Transverse colon (tissue), 4 donors: ENCODE measurements at regions not wholly inside any gene's neighbourhood (a gene's known extent, or its start where the extent isn't known, plus 50 kb on each side); places are given as distances from the start of the nearest gene placed in this dataset.

Source experiments
- DNase-seq: peaks from one replicate; pipeline ENCODE4 v3.0.0-alpha.2; 2019
- H3K27ac ChIP-seq, 4 donors: fragments of 200-600 bp; sonication (generic); 2 replicates each; pipeline ENCODE4 v1.5.1; 2016 to 2018; ENCODE audit warnings: inconsistent platforms in 4 of 4
- H3K27me3 ChIP-seq: fragments of 200-600 bp; sonication (generic); 2 replicates; pipeline ENCODE4 v1.5.1; 2017; ENCODE audit warnings: inconsistent platforms
- H3K36me3 ChIP-seq, 4 donors: fragments of 200-600 bp; sonication (generic); 2 replicates each; pipeline ENCODE4 v1.5.1; 2017 to 2019; ENCODE audit warnings: inconsistent platforms in 4 of 4
- H3K4me1 ChIP-seq, 4 donors: fragments of 200-600 bp; sonication (generic); 2 replicates each; pipeline ENCODE4 v1.5.1; 2017 to 2020; ENCODE audit warnings: inconsistent platforms in 4 of 4
- H3K4me3 ChIP-seq, 4 donors: fragments of 200-600 bp; sonication (generic); 1 replicate in 1 of 4; 2 replicates in 3 of 4; pipeline versions ENCODE4 v1.5.1 to v1.6.1; 2017 to 2019; ENCODE audit warnings: inconsistent platforms in 4 of 4
- H3K9me3 ChIP-seq, 2 donors: fragments of 200-600 bp; sonication (generic); 2 replicates each; pipeline ENCODE4 v1.5.1; 2017 to 2019; ENCODE audit warnings: inconsistent platforms in 2 of 2
- EP300 ChIP-seq: sonication (generic); formaldehyde crosslinking; IDR thresholded peaks from one replicate; pipeline ENCODE4 v1.6.1; 2017; ENCODE audit warnings: antibody characterized with exemption, low read depth
- POLR2A ChIP-seq: fragments of 450-650 bp; IDR thresholded peaks from one replicate; pipeline ENCODE4 v1.6.1; 2016; ENCODE audit warnings: antibody characterized with exemption, mild to moderate bottlenecking, moderate library complexity
- POLR2AphosphoS5 ChIP-seq, 3 donors: sonication (generic); formaldehyde crosslinking; IDR thresholded peaks; one replicate each; pipeline ENCODE4 v1.6.1; 2016; ENCODE audit warnings: antibody characterized with exemption in 3 of 3
- WGBS, 2 donors: methylation state at CpG; one replicate each; pipeline ENCODE4 v1.1.5; 2018; ENCODE audit warnings: low coverage in 1 of 2; 5-methylcytosine and 5-hydroxymethylcytosine counted together
- in situ Hi-C, 4 donors: fragments of 200-750 bp; cut with MboI; loops; one replicate each; pipeline versions ENCODE4 v1.15.0 to v1.15.1; 2017; ENCODE audit warnings: low sequenced_read_pairs in 3 of 4, low pct_ligation_motif_present in 1 of 4, low pct_unique_long_range_greater_than_20kb in 1 of 4
- intact Hi-C: fragments of 100-400 bp; cut with DNase I; formaldehyde crosslinking; loops from one replicate; pipeline ENCODE4 v1.15.1; 2023; ENCODE audit warnings: low total_unique reads
- TF ChIP-seq, protein P1 (sequence below), 5 experiments: fragments of 200-600 bp in 3 of 5; fragments of 450-650 bp in 2 of 5; sonication (generic) in 3 of 5; IDR thresholded peaks; 1 replicate in 2 of 5; 2 replicates in 3 of 5; pipeline ENCODE4 v1.5.1; 2016 to 2017; ENCODE audit warnings: antibody characterized with exemption in 5 of 5, inconsistent platforms in 3 of 5, mild to moderate bottlenecking in 2 of 5, moderate library complexity in 1 of 5

DNA sequence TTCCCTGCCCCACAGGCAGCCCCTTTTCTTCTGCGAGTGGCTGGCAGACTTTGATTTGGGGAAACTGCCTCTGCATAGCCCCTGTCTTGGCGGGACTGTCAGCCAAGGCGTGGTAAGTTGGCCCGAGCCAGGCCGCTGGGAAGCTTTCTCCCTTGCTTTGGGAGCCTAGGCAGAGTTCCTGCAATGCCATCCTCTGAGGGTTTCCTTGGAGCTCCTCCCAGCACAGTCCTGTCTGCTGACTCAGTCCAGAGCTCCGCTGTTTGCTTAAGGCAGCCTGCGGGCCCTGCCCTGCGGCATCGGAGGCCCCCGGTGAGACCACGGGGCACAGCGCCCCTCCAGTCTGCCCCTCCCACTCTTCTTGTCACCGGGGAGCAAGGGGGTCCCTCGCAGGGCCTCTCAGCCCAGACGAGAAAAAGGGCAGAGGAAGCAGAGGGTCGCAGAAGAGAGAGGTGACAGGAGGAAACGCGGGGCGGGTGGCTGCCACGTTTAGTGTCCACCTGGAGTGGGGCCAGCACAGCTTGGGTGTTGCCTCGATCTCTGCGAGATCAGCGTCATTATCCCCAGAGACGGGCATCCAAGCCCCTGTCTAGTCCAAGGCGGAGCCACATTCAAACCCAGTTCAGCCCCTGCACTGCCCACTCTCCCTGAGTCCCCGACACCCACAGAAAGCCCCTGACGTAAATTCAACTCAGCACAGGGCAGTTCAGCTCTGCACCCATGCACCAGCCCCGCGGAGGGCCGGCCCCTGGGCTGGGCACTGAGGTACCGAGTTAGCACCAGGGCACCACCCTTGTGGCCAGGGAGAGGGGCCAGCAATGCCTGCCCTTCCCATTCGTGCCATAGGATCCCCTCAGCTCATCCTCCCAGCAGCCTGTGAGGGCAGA, 59.0 kb upstream of the CHST15 start:
- peak; percentile 49 for DNase-seq
- Histone ChIP-seq H3K36me3 (no peaks in the 10 kb centered on the region), H3K27me3 (no peaks in the 10 kb centered on the region), H3K4me3 (no peak overlapping the region), H3K4me1 (peaks cover 32 to 57% (median 42%) of the 10 kb centered on the region in 4 donors), H3K27ac (peak overlapping the region; percentile 59 to 77 (median 72)), H3K9me3 (no peaks in the 10 kb centered on the region)
- no peak for TF ChIP-seq POLR2A
- TF ChIP-seq EP300, result no peak
- TF ChIP-seq, protein P1, sequence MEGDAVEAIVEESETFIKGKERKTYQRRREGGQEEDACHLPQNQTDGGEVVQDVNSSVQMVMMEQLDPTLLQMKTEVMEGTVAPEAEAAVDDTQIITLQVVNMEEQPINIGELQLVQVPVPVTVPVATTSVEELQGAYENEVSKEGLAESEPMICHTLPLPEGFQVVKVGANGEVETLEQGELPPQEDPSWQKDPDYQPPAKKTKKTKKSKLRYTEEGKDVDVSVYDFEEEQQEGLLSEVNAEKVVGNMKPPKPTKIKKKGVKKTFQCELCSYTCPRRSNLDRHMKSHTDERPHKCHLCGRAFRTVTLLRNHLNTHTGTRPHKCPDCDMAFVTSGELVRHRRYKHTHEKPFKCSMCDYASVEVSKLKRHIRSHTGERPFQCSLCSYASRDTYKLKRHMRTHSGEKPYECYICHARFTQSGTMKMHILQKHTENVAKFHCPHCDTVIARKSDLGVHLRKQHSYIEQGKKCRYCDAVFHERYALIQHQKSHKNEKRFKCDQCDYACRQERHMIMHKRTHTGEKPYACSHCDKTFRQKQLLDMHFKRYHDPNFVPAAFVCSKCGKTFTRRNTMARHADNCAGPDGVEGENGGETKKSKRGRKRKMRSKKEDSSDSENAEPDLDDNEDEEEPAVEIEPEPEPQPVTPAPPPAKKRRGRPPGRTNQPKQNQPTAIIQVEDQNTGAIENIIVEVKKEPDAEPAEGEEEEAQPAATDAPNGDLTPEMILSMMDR (IDR thresholded peaks at IDR 0.05), result no peak
- no peak for TF ChIP-seq POLR2AphosphoS5 (IDR thresholded peaks at IDR 0.05)
- 45 to 46% methylated on average over 4 to 31 of the region's 32 CpGs for whole genome bisulfite sequencing, 2 donors
- in situ Hi-C loops (no loop called here), intact Hi-C loops (loop anchor here (10.0 kb wide), 1 partner anchor 48 kb away; no protein-coding TSS in a partner anchor)

DNA sequence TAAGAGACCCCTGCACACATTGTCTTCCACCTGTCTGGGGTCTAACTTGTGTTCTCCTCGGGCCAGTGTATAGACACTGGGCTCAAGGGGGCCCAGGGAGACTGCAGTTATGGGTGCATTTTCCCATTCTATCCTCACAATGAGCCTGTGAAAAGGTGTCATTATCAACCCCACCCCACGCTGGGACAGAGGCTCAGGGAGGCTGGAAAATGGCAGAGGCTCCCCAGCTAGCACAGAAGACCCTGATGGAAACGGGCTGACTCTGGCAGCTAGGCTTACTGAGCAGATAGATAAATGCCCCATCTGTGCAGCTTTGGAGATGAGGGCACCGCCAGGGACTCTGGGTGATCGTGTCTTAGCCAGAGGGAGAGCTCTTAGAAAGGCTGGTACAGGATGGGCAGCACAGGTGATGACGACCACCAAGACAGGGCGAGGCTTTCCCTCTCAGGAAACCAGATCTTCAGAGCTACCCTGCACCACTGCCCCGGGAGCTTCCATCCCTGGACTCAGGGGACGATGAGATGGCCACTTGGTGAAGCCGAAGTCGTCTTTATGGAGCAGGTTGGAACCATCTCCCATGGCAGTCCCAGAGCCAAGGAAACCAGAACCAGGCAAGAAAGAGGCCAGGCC, 58.2 kb upstream of the CHST15 start:
- peaks cover 28 to 49% (median 36%) of the 10 kb centered on the region in 4 donors for H3K4me1 ChIP-seq
- no peaks in the 10 kb centered on the region for H3K36me3 ChIP-seq
- in situ Hi-C loops (no loop called here), intact Hi-C loops (loop anchor here (10.0 kb wide), 1 partner anchor 47 kb away; no protein-coding TSS in a partner anchor)
- TF ChIP-seq POLR2AphosphoS5 (IDR thresholded peaks at IDR 0.05) (no peak), EP300 (no peak)
- 89% methylated on average over 11 of the region's 11 CpGs; no CpG with 5 or more reads in 1 of the 2 donors for WGBS, 2 donors
- H3K27me3 ChIP-seq, result no peaks in the 10 kb centered on the region
- no peak for DNase-seq
- H3K9me3 ChIP-seq, result no peaks in the 10 kb centered on the region
- H3K27ac ChIP-seq, result peak overlapping the region; percentile 59 to 77 (median 72)
- H3K4me3 ChIP-seq, result no peak overlapping the region

DNA sequence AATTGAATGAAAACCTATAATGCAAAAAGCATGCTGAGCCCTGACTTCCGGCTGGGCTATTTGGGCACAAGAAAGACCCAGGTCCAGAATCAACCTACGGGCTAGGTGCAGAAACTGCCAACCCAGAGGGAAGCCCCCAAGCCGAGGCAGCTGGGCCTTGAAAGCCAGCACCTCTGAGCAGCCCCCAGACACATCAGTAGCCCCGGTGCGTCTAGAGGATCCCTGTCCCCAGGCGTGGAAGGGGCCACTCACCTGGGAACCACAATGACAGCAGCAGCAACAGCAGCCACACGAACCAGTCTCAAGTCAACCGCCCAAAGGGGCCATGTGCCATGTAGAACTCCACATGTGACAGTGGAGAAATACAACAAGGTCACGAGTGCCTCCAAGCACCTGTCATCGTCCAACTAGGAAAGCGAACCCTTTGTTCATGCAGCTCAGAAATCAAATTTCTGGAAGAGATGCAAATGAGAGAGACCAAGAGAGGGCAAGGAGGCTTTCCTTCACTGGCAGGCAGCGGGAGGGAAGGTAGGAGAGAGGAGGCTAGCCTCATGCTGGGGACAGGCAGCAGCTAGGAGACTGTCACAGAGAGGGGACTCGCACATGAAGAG, 57.5 kb upstream of the CHST15 start:
- Histone ChIP-seq H3K36me3 (no peaks in the 10 kb centered on the region), H3K27ac (no peak overlapping the region), H3K4me1 (peaks cover 21 to 42% (median 30%) of the 10 kb centered on the region in 4 donors), H3K4me3 (no peak overlapping the region), H3K27me3 (no peaks in the 10 kb centered on the region), H3K9me3 (no peaks in the 10 kb centered on the region)
- intact Hi-C loops, result loop anchor here (10.0 kb wide), 1 partner anchor 46 kb away; no protein-coding TSS in a partner anchor
- TF ChIP-seq POLR2A, result no peak
- TF ChIP-seq EP300, result no peak
- TF ChIP-seq, protein P1 (IDR thresholded peaks at IDR 0.05), result no peak
- no peak for DNase-seq
- in situ Hi-C loops, result no loop called here
- WGBS, 2 donors, result 84% methylated on average over 13 of the region's 13 CpGs; no CpG with 5 or more reads in 1 of the 2 donors

DNA sequence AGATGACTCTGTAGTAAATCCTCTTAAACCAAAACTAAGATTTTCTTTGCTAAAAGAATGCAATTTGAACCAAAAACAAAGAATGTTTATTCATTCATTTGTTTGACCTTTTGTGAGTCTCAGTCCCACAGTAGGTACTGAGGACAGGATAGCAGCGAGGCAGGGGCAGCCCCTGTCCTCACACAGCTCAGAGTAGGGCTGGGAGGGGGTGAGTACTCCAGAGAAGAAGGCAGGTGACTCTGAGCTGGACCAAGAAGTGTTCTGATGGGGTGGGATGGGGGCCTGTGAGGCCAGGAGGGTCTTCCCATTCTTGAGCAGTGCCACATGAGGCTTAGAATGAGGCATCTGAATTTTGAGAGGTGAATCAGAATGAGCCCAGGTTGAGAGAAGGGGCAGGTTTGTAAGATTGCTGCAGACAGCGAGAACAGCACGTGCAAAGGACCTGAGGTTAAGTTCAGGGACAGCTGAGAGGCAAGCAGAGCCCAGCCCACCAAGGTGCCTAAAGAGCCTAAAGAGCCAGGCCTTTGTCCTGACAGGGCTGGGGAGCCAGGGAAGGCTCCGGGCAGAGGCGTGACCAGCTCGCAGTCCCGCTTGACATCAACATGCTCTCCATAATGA, 56.9 kb upstream of the CHST15 start:
- TF ChIP-seq POLR2A, result no peak
- TF ChIP-seq POLR2AphosphoS5 (IDR thresholded peaks at IDR 0.05), result no peak
- no peak for TF ChIP-seq EP300
- TF ChIP-seq, protein P1 (IDR thresholded peaks at IDR 0.05), result no peak
- Histone ChIP-seq H3K36me3 (no peaks in the 10 kb centered on the region), H3K27ac (no peak overlapping the region), H3K4me1 (peaks cover 18 to 39% (median 28%) of the 10 kb centered on the region in 4 donors), H3K9me3 (no peaks in the 10 kb centered on the region), H3K27me3 (no peaks in the 10 kb centered on the region), H3K4me3 (no peak overlapping the region)
- in situ Hi-C loops, result no loop called here
- DNase-seq, result no peak
- 87% methylated on average over 7 of the region's 7 CpGs; no CpG with 5 or more reads in 1 of the 2 donors for WGBS, 2 donors
- intact Hi-C loops, result loop anchor here (10.0 kb wide), 1 partner anchor 45 kb away; no protein-coding TSS in a partner anchor
